ENCODE measurements at regions not wholly inside any gene's neighbourhood (a gene's known extent, or its start where the extent isn't known, plus 50 kb on each side); places are given as distances from the start of the nearest gene placed in this dataset.

GRCh38 chr2:186068139-186068801, 329.7 kb downstream of the FSIP2 start:
- H3K36me3 ChIP-seq (ENCODE audit: low read depth, missing control alignments): no peaks in the 10 kb centered on the region
- no peak for TF ChIP-seq CTCF (IDR thresholded peaks at IDR 0.05)
- 86 to 91% methylated on average over 3 of the region's 3 CpGs for WGBS, 2 donors
- no peaks in the 10 kb centered on the region for H3K27me3 ChIP-seq
- H3K9me3 ChIP-seq: no peaks in the 10 kb centered on the region
- intact Hi-C loops (cut with DNase I; ENCODE audit: low total_unique reads): no loop called here
- no peak overlapping the region for H3K27ac ChIP-seq
- DNase-seq: no peak
- H3K4me1 ChIP-seq: no peaks in the 10 kb centered on the region
- no peak overlapping the region for H3K4me3 ChIP-seq

- 83 to 94% methylated on average over 2 of the region's 2 CpGs for WGBS, 2 donors
- intact Hi-C loops (cut with DNase I; ENCODE audit: low total_unique reads): no loop called here
- no peak for TF ChIP-seq CTCF (IDR thresholded peaks at IDR 0.05)
- no peak for TF ChIP-seq POLR2A (IDR thresholded peaks at IDR 0.05)
- H3K9me3 ChIP-seq: no peaks in the 10 kb centered on the region
- H3K4me1 ChIP-seq: no peaks in the 10 kb centered on the region
- no peaks in the 10 kb centered on the region for H3K27me3 ChIP-seq
- no peak overlapping the region for H3K4me3 ChIP-seq
- no peak for DNase-seq
- H3K36me3 ChIP-seq (ENCODE audit: low read depth, missing control alignments): no peaks in the 10 kb centered on the region
- H3K27ac ChIP-seq: no peak overlapping the region
Observed at GRCh38 chr2:186069676-186070075, 331.1 kb downstream of the FSIP2 start.

- Histone ChIP-seq H3K4me1 (no peaks in the 10 kb centered on the region), H3K27me3 (no peaks in the 10 kb centered on the region), H3K27ac (no peak overlapping the region), H3K4me3 (no peak overlapping the region), H3K36me3 (ENCODE audit: low read depth, missing control alignments) (no peaks in the 10 kb centered on the region), H3K9me3 (no peaks in the 10 kb centered on the region)
- DNase-seq: no peak
- intact Hi-C loops (cut with DNase I; ENCODE audit: low total_unique reads): no loop called here
- WGBS, 2 donors: 71 to 82% methylated on average over 1 of the region's 1 CpG
- no peak for TF ChIP-seq POLR2A (IDR thresholded peaks at IDR 0.05)
- TF ChIP-seq CTCF (IDR thresholded peaks at IDR 0.05): no peak
Observed at GRCh38 chr2:186085226-186085625, 346.6 kb downstream of the FSIP2 start.

- no peak for DNase-seq
- no peaks in the 10 kb centered on the region for H3K4me1 ChIP-seq
- H3K27me3 ChIP-seq: no peaks in the 10 kb centered on the region
- no peak overlapping the region for H3K4me3 ChIP-seq
- no peaks in the 10 kb centered on the region for H3K9me3 ChIP-seq
- no peak overlapping the region for H3K27ac ChIP-seq
- 68 to 87% methylated on average over 1 of the region's 1 CpG for WGBS, 2 donors
- TF ChIP-seq CTCF (IDR thresholded peaks at IDR 0.05): no peak
- no peak for TF ChIP-seq POLR2A (IDR thresholded peaks at IDR 0.05)
- H3K36me3 ChIP-seq (ENCODE audit: low read depth, missing control alignments): no peaks in the 10 kb centered on the region
- intact Hi-C loops (cut with DNase I; ENCODE audit: low total_unique reads): no loop called here
Observed at GRCh38 chr2:186093174-186093573, 354.6 kb downstream of the FSIP2 start.

GRCh38 chr2:186098821-186099220, 360.2 kb downstream of the FSIP2 start:
- H3K4me3 ChIP-seq: no peak overlapping the region
- WGBS, 2 donors: 43 to 70% methylated on average over 1 of the region's 1 CpG
- TF ChIP-seq CTCF (IDR thresholded peaks at IDR 0.05): no peak
- TF ChIP-seq POLR2A (IDR thresholded peaks at IDR 0.05): no peak
- no peaks in the 10 kb centered on the region for H3K27me3 ChIP-seq
- intact Hi-C loops (cut with DNase I; ENCODE audit: low total_unique reads): no loop called here
- no peak overlapping the region for H3K27ac ChIP-seq
- H3K4me1 ChIP-seq: no peaks in the 10 kb centered on the region
- DNase-seq: no peak
- H3K36me3 ChIP-seq (ENCODE audit: low read depth, missing control alignments): no peaks in the 10 kb centered on the region
- H3K9me3 ChIP-seq: no peaks in the 10 kb centered on the region
